HG03432 (cell line): ENCODE measurements at regions not wholly inside any gene's neighbourhood (a gene's known extent, or its start where the extent isn't known, plus 50 kb on each side); places are given as distances from the start of the nearest gene placed in this dataset.

Experiments used
- ATAC-seq: cut with Tn5 transposase; IDR thresholded peaks from one replicate; pipeline ENCODE4 v1.9.1; 2021; ENCODE audit warnings: mild to moderate bottlenecking, moderate library complexity; ENCODE audit not compliant: unreplicated experiment

DNA sequence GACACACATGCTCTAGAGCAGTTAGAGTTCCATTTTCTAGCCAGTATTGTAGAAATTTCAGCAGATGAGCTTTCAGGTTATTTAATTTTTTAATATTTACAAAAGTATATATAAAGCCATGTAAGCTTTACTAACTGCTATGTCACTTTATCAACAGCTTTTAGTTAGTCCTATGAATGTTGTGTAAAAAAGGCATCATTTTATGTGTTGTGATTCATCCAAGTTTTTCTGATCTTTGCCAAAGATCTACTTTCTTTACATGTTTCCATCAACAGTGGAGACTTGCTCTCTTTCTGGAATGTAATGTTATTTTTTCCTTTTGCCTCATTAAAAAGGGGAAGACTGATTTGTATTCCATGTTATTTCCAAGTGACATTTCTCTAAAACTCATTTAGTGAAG lies 125.2 kb upstream of the TFPI start:
- ATAC-seq, result no peak

DNA sequence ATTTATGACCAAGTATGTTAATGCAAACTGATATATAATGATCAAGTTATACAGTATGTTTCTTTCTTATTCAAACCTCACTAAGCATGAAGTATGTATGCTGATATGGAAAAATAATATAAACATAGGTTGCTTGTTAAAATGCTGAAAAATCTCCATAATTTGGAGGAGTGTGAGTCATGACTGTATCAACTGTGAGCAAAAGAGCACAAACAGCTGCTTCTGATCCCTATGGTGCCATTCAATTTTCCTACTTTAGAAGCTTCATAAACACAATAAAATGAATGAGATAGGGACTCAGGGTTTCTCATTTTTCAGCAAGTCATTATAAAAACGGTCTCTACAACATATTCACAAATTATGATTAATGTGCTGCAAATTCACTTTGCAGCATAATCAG lies 129.9 kb upstream of the TFPI start:
- no peak for ATAC-seq

DNA sequence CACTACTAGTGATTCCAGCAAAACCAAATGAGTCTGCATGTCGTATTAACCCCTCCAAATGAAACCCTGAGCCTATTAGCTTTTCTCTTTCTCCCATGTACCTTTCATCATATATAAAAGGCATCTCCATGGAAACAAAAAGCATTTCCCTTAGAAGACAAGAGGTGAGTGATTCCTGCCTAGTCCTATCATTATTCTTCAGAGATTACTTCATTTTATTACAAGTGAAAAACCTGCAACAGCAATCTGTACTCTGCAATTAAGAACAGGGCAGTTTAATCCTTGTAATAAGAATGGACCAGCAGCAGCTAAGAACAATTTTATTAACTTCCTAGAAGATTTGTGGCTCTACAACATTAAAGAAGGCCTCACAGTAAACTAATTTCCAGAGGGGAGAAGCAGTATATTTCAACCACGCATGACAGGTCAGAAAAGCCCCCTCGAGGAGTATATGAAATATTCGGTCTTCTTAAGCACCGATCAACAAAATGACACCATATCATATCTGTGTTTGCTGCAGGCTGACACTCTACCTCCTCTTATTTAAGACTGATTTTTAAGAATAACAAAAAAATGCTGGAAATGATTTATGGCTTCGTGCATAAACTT lies 132.3 kb upstream of the TFPI start:
- ATAC-seq, result no peak

DNA sequence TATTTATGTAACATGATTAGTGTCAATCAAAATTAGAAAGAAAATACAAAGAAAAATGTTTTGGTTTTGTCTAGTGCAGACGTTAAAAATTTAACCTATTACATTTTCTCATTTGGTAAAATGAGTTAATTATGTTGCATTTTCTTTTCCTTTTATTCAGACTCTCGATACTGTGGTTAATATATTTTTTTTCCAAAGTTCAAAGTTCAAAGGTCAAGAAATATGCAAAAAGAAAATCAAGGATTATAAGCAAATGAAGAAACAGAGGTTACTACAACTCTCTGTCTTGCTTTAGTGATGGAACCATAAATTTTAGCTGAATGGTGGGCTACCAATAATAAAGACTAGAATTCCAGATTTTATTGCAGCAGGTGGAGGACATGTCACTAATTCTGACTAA lies 133.3 kb upstream of the TFPI start:
- ATAC-seq, result no peak

DNA sequence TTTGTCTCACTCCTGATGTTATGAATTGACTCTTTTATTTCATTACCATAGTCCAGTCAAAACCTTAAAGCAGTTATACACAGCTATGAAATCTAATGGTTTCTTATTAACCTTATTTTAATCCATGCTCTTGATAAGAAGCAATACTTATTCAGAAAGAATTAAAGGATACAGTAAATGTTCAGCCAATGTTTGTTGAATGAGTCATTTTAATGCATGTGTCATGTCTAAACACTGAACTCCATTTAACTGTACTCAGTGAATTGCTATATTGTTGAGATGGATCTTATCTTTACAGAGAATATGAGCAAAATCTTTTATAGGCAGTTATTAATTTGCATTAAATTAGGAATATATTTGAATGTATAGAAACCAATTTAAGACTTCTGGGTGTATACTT lies 135.1 kb upstream of the TFPI start:
- ATAC-seq, result no peak

DNA sequence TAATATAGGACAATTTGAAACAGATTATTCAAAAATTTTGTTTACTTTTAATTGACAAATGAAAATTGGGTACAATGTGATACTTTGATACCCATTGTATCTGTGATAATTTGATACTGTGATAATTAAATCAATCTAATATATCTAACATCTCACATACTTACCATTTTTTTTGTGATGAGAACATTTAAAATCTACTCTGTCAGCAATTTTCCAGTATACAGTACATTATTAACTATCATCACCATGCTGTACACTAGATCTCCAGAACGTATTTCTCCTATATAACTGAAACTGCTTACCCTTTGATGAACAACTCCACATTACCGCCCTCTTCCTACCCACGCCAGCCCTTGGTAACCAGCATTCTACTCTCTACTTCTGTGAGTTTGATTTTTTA lies 139.7 kb upstream of the TFPI start:
- no peak for ATAC-seq

DNA sequence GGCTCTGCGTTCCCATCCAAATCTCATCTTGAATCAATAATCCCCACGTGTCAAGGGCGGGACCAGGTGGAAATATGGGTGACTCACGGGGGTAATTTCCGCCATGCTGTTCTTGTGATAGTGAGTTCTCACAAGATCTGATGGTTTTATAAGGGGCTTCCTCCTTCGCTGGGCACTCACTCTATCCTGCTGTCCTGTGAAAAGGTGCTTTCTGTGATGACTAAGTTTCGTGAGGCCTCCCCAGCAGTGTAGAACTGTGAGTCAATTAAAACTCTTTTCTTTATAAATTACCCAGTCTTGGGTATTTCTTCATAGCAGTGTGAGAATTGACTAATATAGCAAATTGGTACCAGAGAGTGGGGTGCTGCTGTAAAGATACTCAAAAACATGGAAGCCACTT lies 142.4 kb upstream of the TFPI start:
- ATAC-seq, result peak; percentile 79

DNA sequence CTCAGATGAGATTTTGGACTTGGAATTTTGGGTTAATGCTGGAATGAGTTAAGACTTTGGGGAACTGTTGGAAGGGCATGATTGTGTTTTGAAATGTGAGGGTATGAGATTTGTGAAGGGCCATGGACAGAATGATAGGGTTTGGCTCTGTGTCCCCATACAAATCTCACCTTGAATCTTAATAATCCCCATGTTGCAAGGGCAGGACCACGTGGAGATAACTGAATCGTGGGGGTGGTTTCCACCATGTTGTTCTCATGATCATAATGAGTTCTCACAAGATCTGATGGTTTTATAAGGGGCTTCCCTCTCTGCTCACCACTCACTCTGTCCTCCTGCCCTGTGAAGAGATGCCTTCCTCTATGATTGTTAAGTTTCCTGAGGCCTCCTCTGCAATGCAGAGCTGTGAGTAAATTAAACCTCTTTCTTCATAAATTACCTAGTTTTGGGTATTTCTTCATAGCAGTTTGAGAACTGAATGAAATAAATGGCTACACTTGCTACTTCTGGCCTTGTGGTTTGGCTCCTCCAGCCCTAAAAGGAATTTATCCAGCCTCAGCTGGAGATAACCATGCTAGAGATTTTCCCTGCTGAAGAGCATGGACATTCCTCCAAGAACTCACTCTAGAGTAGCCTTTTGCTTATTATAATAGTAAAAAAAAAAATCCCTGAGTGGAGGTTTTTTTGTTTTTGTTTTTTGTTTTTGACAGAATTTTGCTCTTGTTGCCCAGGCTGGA lies 144.3 kb upstream of the TFPI start:
- ATAC-seq, result no peak

DNA sequence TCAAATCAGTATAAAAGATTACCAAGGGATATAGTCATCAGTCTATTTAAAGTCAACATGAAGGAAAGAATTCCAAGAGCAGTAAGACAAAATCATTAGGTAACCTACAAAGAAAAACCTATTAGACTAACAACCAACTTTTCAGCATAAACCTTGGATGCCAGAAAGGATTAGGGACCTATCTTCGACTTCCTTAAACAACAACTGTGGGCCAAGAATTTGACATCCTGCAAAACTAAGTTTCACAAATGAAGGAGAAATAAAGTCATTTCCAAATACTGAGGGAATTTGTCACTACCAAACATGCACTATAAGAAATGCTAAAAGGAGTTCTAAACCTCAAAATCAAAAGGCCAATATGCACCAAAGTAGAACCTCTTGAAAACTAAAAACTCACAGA lies 147.9 kb upstream of the TFPI start:
- no peak for ATAC-seq

DNA sequence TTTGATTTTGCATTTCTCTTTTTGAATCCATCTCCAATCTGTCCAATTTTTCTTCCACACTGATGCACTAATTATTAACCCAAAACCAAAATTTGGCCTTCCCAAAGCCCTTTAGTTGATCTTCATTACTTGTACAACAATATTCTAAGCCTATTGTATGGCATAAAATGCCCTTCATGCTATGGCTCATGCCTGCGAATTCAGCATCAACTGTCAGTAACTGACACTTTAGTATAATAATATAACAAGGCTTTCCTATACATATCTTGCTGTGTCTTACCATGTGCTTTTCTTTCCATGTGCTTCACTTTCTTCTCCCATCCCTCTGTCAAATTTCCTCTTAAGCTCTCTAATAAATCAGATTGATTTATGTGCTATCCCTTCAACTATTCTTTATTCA lies 154.0 kb upstream of the TFPI start:
- ATAC-seq, result no peak

DNA sequence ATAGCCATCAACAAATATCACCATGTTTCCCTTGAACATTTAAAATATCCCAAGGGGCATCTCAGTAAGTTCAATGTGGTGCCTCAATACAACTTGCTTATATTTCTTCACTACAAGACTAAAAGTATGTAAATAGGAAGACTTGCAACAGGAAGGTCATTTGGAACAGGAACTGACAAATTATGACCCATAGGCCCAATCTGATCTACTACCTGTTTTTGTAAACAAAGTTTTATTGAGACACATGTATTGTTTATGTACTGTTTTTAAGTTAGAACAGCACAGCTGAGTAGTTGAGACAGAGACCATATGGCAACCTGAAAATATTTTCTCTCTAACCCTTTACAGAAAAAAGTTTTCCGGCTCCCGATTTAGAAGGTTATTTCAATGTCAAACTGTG lies 154.8 kb upstream of the TFPI start:
- ATAC-seq, result no peak

DNA sequence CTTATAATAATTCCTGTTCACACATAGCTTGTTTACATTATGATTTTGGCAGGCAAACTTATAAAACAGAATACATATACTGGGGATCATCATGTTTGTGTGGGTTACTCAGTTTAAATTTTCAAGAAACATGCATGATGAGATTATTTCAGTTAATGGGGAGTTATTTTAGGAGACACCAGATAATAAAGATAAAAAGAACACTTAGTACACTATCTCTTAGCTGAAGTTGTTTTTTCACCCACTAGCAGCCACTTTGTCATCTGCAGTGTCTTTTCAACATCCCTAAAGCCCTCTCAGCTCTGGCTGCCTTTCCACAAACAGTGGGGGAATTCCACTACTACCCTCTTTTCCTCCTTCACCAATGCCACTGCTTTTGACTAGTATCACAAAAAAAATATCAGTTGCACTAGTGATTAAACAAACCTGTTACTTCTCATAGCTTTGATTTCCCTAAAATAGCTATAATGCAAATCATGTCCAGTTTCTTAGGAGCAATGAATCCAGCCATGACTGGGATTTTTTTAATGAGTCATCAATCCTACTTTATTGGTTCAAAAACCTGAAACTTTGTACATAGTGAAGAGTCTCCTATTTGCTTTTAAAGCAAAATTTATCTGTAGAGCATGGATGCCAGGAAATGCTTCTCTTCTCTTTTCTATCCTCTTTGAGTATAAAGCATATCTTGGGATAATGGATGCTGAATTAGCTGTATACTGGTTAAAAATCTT lies 156.7 kb upstream of the TFPI start:
- no peak for ATAC-seq

DNA sequence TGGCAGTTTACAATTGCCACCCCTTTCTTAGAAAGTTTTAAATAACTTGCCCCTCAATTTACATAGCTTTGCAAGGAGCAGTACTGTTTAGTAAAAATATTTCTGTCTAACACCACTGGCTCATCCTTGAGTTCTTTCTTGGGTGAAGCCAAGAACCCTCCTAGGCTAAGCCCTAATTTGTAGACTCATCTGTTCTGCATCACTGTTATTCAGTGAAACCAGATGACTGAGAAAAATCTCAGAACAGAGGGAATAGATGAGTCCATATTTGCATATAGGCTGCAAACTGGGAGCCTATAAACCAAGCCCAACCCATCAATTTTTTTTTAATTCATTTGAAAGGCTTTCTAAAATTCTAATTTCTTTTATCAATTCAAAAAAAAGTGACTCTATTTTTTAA lies 161.4 kb upstream of the TFPI start:
- ATAC-seq, result no peak

DNA sequence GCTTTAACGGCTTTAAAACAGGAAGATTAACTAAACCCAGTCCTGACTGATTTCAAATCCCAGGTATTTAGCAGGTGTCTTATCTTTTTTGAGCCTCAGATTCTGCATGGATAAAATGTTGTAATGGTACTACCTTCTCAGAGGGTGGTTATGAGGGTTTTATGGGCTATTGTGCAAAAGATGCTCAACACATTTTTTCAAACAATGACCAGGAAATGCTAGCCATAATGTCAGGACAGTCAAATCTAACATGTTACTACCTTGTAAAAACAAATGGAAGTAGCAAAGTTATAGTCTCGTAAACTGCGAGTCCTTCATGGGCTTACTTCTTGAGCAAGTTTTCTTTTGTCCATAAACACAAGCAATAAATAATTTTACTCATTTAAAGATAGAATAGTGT lies 162.1 kb upstream of the TFPI start:
- no peak for ATAC-seq

DNA sequence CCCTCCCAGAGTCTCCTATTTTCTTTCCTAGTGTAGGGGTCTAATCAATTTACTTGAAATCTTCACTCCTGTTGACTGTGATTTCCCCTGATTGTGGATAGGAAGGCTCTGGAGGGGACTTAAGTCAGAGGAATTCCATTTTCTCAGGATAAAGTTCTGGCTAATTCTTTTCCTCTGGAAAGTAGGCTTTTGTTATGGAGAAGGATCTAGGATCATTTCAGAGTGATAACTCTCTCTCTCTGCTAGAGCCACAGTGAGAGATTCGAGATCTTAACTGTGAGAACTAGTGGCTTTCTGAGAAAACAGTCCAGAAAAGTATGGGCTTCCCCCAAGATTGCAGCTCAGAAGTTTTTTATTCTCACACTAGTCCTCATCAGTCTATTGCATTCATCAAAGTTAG lies 163.9 kb upstream of the TFPI start:
- no peak for ATAC-seq

DNA sequence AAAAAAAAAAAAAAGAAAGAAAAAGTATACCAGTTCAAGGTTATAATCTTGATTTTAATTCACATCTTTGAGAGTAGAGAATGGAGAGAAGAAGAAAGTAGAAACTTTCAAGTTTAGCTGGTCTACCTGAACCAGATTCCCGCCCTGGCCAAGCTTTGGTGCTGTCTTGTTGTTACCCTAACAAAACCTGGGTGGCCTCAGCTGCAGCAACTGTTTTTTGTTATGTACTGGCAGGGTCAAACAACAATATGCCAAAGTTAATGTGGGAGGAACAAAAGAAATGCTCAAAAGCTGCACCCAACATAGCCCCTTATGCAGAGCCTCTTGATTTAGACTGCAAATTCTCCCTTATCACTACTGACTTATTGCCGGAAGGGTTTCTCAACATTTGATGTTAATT lies 165.3 kb upstream of the TFPI start:
- no peak for ATAC-seq

DNA sequence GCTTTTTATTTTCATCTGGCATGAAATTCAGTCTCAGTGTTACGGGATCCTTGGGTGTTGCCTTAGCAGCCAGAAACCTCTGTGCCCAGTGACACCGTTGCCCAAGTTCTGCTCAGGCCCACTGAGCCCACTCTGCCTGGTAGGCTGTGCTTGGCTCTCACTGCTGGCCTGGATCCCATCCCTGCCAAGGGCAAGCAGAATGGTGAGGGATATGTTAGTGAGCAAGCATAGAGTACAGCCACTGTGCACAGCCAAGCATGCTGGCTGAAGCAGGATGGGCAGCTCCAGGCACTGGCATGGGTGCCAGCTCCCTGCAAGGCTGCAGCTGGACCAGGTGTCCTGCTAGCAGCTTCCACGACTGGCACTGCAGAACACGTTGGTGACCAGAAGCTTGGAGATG lies 194.7 kb upstream of the TFPI start:
- ATAC-seq, result no peak

DNA sequence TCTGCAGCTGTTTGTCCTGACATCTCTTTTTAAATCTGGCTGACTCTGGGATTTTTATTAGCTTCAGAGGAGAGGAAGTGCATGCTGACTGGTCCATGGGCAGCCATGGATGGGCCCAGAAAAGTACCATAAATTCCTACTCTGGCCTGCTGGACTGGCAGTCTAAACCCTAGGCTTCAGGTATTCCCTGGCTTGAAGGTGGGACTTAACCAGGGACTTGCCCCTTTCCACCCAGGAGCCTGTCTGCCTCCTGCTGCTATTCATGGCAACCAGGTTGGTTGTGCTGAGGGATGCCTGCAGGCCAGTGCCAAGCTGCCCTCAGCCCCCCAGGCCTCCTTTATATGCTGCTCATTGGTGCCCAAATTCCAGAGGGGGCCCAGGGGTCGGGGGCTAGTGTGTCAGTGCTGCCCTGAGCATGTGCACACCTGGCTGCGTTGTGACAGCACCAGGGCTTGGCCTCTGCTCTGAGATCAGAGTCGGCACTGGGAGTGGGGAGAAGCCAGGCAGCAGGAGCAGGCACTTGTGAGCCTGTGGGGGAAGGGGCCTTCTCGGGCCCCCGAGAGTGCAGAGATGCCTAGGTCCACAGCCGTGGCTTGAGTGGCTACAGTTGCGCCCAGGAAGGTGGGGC lies 195.7 kb upstream of the TFPI start:
- ATAC-seq, result no peak

DNA sequence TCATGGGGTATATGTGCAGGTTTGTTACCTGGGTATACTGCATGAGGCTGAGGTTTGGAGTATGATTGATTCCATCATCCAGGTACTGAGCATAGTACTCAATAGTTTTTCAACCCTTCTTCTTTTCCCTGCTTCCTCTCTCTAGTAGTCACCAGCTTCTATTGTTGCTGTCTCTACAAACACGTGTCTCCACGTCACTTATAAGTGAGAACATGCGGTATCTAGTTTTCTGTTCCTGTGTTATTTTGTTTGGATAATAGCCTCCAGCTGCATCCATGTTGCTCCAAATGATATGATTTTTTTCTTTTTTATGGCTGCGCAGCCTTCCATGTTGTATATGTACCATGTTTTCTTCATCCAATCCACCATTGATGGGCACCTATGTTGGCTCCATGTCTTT lies 214.8 kb upstream of the TFPI start:
- ATAC-seq, result no peak

DNA sequence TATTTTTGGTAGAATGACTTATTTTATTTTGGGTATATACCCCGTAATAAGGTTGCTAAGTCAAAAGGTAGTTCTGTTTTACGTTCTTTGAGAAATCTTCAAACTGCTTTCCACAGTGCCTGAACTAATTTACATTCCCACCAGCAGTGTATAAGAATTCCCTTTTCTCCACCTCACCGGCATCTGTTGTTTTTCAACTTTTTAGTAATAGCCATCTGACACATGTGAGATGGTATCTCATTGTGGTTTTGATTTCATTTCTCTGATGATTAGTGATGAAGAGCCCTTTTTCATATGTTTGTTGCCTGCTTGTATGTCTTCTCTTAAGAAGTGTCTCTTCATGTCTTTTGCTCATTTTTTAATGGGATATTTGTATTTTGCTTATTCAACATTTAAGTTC lies 215.2 kb upstream of the TFPI start:
- ATAC-seq, result no peak

DNA sequence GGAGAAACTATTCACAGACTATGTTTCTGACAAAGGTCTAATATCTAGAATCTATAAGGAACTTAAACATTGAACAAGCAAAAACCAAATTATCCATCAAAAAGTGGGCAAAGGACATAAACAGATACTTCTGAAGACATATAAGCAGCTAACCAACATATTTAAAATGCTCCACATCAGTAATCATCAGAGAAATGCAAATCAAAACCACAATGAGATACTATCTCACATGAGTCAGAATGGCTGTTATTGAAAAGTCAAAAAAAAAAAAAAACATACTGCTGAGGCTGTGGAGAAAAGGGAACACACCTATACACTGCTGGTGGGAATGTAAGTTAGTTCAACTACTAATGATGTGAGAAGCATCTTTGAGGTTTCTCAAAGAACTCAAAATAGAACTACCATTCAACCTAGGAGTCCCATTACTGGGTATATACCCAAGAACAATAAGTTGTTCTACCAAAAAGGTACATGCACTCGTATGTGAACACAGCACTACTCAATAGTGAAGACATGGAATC lies 220.4 kb upstream of the TFPI start:
- ATAC-seq, result peak; percentile 85

DNA sequence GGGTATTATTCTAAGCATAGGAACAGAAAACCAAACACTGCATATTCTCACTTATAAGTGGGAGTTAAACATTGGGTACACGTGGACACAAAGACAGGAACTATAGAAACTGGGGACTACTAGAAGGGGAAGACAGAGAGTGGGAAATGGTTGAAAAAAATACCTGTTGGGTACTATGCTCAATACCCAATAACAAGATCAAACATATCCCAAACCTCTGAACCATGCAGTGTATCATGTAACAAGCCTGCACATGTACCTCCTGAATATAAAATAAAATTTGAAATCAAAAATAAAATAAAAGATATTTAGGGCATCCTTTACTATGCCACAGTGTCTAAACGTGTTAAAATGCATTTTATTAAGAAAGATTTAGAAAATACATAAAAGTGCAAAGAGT lies 221.0 kb upstream of the TFPI start:
- ATAC-seq, result peak; percentile 28
